Thoracic aorta (tissue), 2 donors: ENCODE measurements at regions not wholly inside any gene's neighbourhood (a gene's known extent, or its start where the extent isn't known, plus 50 kb on each side); places are given as distances from the start of the nearest gene placed in this dataset.

Source experiments
- ATAC-seq: fragments of 150-250 bp; one replicate; pipeline ENCODE4 v1.8.0; 2017; ENCODE audit warnings: low read depth; ENCODE audit not compliant: insufficient number of reproducible peaks, low FRiP score
- DNase-seq: peaks from one replicate; pipeline ENCODE4 v3.0.0-alpha.2; 2020; ENCODE audit warnings: low spot score
- H3K27ac ChIP-seq, 2 donors: fragments of 200-600 bp; sonication (generic); 1 replicate in 1 of 2; 2 replicates in 1 of 2; pipeline ENCODE4 v1.5.1; 2016; ENCODE audit warnings: mild to moderate bottlenecking in 2 of 2, moderate library complexity in 2 of 2
- H3K27me3 ChIP-seq: fragments of 200-600 bp; sonication (generic); replicated peaks from 2 replicates; pipeline ENCODE4 v1.6.0; 2016; ENCODE audit warnings: mild to moderate bottlenecking; ENCODE audit not compliant: insufficient read depth
- H3K36me3 ChIP-seq: fragments of 200-600 bp; sonication (generic); one replicate; pipeline ENCODE4 v1.5.1; 2016
- H3K4me1 ChIP-seq, 2 donors: fragments of 200-600 bp; sonication (generic); 1 replicate in 1 of 2; 2 replicates in 1 of 2; pipeline versions ENCODE4 v1.5.1 to v1.6.0; 2016; ENCODE audit warnings: low read depth in 2 of 2, mild to moderate bottlenecking in 1 of 2; ENCODE audit not compliant: control insufficient read depth in 1 of 2
- H3K4me3 ChIP-seq: fragments of 200-600 bp; sonication (generic); 2 replicates; pipeline ENCODE4 v1.5.1; 2016; ENCODE audit warnings: mild to moderate bottlenecking
- H3K9me3 ChIP-seq: fragments of 200-600 bp; sonication (generic); 2 replicates; pipeline ENCODE4 v1.5.1; 2016
- CTCF ChIP-seq: fragments of 200-600 bp; sonication (generic); IDR thresholded peaks from one replicate; pipeline ENCODE4 v1.5.1; 2019; ENCODE audit warnings: antibody characterized with exemption

DNA sequence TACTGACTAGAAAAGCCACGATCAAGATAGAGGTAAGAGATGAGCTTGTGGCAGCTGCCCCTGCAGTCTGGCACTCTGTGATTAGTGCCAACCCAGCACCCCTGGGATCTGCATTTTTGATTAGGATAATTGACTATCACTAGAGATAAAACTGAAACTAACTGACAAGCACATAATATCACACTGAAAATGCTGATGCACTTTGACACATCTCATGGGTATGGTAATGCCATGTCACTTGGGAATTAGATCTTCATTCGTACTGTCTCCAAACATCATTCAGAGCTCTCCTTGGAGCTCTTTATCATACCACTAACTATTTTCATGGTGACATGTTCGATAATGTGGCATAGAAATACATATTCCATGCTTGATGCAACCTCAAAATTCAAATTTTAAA lies 612.9 kb upstream of the BTBD3 start:
- DNase-seq = no peak
- no peak for TF ChIP-seq CTCF
- H3K4me3 ChIP-seq = no peak overlapping the region
- H3K9me3 ChIP-seq = no peaks in the 10 kb centered on the region
- ATAC-seq = no peak
- no peaks in the 10 kb centered on the region for H3K27me3 ChIP-seq
- H3K27ac ChIP-seq = no peak overlapping the region
- H3K36me3 ChIP-seq = no peaks in the 10 kb centered on the region
- H3K4me1 ChIP-seq = no peaks in the 10 kb centered on the region

DNA sequence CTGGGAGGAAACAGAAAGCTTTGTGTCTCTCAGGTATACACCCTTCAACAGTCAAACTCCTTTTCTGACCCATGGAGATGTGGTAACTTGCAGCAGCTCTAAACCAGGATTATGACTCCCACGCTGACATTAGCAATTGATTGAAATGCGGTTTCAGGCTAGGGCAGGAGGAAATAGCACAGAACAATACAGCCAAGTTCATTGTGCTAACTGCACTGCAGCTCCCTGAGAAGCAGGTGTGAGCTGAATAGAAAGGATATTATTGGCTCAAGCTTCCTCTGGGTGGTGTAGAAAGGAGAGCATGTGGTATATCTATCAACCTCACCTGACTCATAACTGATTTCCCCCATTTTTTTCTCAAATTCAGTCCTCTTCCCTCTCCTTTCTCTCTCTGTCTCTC lies 612.3 kb upstream of the BTBD3 start:
- TF ChIP-seq CTCF = no peak
- no peak for ATAC-seq

DNA sequence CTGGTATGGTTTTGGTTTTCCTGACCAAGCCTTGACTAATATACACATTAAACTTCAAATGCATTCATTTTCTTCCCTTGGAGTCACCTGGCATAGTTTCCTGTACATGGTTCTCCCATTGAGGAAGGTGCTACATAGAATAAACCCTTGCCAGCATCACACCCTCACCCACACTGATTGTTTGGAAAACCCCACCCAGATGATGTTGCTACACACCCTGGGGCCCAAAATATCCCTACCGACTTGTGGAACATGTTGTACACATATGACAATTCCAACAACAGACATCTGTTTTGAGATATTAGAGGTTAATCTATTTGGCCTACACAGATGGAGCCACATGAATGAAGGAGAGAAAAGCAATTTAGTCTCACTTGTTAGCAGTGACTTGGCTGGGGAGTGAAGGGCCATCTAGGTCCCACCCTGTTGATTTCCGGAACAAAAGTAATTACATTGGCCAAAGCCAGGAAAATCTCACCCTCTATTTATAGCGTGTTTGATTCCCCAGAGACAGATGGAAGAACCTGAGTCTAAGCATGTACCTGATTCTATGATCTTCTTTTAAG lies 606.0 kb upstream of the BTBD3 start:
- ATAC-seq (no peak), DNase-seq (no peak)
- no peak for TF ChIP-seq CTCF
- no peak overlapping the region for H3K27ac ChIP-seq
- H3K4me1 ChIP-seq = no peaks in the 10 kb centered on the region
- H3K27me3 ChIP-seq = no peaks in the 10 kb centered on the region
- no peaks in the 10 kb centered on the region for H3K36me3 ChIP-seq
- H3K9me3 ChIP-seq = no peaks in the 10 kb centered on the region
- no peak overlapping the region for H3K4me3 ChIP-seq

More for the DNA sequence above, 612.3 kb upstream of the BTBD3 start:
- Histone ChIP-seq H3K27me3 (no peaks in the 10 kb centered on the region), H3K4me1 (no peaks in the 10 kb centered on the region), H3K4me3 (no peak overlapping the region), H3K9me3 (no peaks in the 10 kb centered on the region), H3K27ac (no peak overlapping the region), H3K36me3 (no peaks in the 10 kb centered on the region)
- DNase-seq = no peak

DNA sequence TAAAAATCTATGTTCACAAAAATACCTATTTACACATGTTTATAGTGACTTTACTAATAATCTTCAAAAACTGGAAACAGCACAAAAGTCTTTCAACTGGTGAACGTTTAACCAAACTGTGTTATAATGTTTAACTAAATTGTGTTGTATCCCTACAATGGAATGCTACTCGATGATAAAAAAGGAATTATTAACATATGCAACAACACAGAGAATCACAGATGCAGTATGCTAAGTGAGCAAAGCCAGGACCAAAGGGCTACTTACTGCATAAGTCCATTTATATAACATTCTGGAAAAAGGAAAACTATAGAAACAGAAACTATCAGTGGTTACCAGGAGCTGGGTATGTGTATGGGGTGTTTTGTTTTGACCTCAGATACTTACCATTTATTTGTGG lies 602.2 kb upstream of the BTBD3 start:
- Histone ChIP-seq H3K4me1 (no peaks in the 10 kb centered on the region), H3K4me3 (no peak overlapping the region), H3K27ac (no peak overlapping the region), H3K36me3 (no peaks in the 10 kb centered on the region), H3K27me3 (no peaks in the 10 kb centered on the region), H3K9me3 (no peaks in the 10 kb centered on the region)
- ATAC-seq = no peak
- TF ChIP-seq CTCF = no peak
- DNase-seq = no peak

DNA sequence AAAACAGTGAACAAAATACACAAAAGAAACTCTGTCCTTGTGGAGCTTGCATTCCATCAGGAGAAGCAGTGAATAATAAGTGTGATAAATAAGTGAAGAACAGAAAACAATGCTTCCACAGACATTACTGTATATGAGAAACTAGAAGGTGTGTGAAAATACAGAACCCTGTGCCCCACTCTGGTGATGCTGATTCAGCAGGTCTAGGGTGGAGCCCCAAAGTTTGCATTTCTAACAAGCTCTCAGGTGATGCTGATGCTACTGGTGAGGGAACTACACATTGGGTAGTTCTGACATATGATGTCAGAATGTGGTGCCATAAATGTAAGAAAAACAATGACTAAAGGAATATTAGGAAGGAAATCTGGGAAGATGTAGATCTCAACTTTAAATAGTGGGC lies 601.4 kb upstream of the BTBD3 start:
- no peaks in the 10 kb centered on the region for H3K9me3 ChIP-seq
- ATAC-seq (no peak), DNase-seq (no peak)

More for the DNA sequence above, 601.4 kb upstream of the BTBD3 start:
- H3K4me1 ChIP-seq = no peaks in the 10 kb centered on the region
- H3K36me3 ChIP-seq = no peaks in the 10 kb centered on the region
- no peak overlapping the region for H3K4me3 ChIP-seq
- H3K27ac ChIP-seq = no peak overlapping the region
- no peaks in the 10 kb centered on the region for H3K27me3 ChIP-seq
- TF ChIP-seq CTCF = no peak
